Sigmoid colon (tissue), 6 donors: ENCODE measurements at regions not wholly inside any gene's neighbourhood (a gene's known extent, or its start where the extent isn't known, plus 50 kb on each side); places are given as distances from the start of the nearest gene placed in this dataset.

Experiments
- DNase-seq: peaks from one replicate; pipeline ENCODE4 v3.0.0-alpha.2; 2019
- H3K27ac ChIP-seq, 4 donors: fragments of 200-600 bp; sonication (generic); one replicate each; pipeline ENCODE4 v1.5.1; 2016 to 2019; ENCODE audit warnings: mild to moderate bottlenecking in 1 of 4
- H3K27me3 ChIP-seq, 3 donors: fragments of 200-600 bp; sonication (generic); one replicate each; pipeline ENCODE4 v1.5.1; 2019; ENCODE audit warnings: mild to moderate bottlenecking in 1 of 3
- H3K36me3 ChIP-seq, 4 donors: fragments of 200-600 bp; sonication (generic); one replicate each; pipeline ENCODE4 v1.5.1; 2016 to 2019
- H3K4me1 ChIP-seq, 4 donors: fragments of 200-600 bp; sonication (generic); one replicate each; pipeline ENCODE4 v1.5.1; 2017 to 2019
- H3K4me3 ChIP-seq, 4 donors: fragments of 200-600 bp; sonication (generic); one replicate each; pipeline ENCODE4 v1.5.1; 2017 to 2019; ENCODE audit warnings: mild to moderate bottlenecking in 2 of 4, moderate library complexity in 1 of 4
- H3K9me3 ChIP-seq, 4 donors: fragments of 200-600 bp in 3 of 4; sonication (generic) in 3 of 4; one replicate each; pipeline versions ENCODE4 v1.5.1 to v1.6.1; 2013 to 2019
- CTCF ChIP-seq, 4 experiments: fragments of 450-650 bp in 3 of 4; fragments of 200-600 bp in 1 of 4; IDR thresholded peaks; one replicate each; pipeline ENCODE4 v1.5.1; 2016 to 2019; ENCODE audit warnings: antibody characterized with exemption in 4 of 4, mild to moderate bottlenecking in 3 of 4, moderate library complexity in 2 of 4
- EP300 ChIP-seq, 4 donors: sonication (generic); formaldehyde crosslinking; IDR thresholded peaks; one replicate each; pipeline ENCODE4 v1.6.1; 2017; ENCODE audit warnings: antibody characterized with exemption in 4 of 4
- POLR2A ChIP-seq, 2 donors: fragments of 450-650 bp; IDR thresholded peaks; one replicate each; pipeline ENCODE4 v1.6.1; 2016; ENCODE audit warnings: antibody characterized with exemption in 2 of 2, mild to moderate bottlenecking in 2 of 2, moderate library complexity in 2 of 2
- POLR2AphosphoS5 ChIP-seq, 4 donors: sonication (generic); formaldehyde crosslinking; IDR thresholded peaks; one replicate each; pipeline ENCODE4 v1.6.1; 2017; ENCODE audit warnings: antibody characterized with exemption in 4 of 4
- WGBS, 2 donors: extraction: QIAGEN DNeasy Blood & Tissue Kit; methylation state at CpG; one replicate each; pipeline ENCODE4 v1.1.7; 2013; 5-methylcytosine and 5-hydroxymethylcytosine counted together
- intact Hi-C: fragments of 100-400 bp; cut with DNase I; formaldehyde crosslinking; loops from one replicate; pipeline ENCODE4 v1.15.1; 2023
- donor health status: healthy with polysubstance abuse.
- donor health status: healthy.

- intact Hi-C loops, result no loop called here
- TF ChIP-seq POLR2A (IDR thresholded peaks at IDR 0.05), result no peak
- TF ChIP-seq EP300 (IDR thresholded peaks at IDR 0.05), result no peak
- TF ChIP-seq POLR2AphosphoS5 (IDR thresholded peaks at IDR 0.05), result no peak
- TF ChIP-seq CTCF (IDR thresholded peaks at IDR 0.05), result no peak
- Histone ChIP-seq H3K36me3 (no peaks in the 10 kb centered on the region), H3K9me3 (no peaks in the 10 kb centered on the region), H3K27me3 (no peaks in the 10 kb centered on the region), H3K4me1 (no peaks in the 10 kb centered on the region), H3K27ac (no peak overlapping the region), H3K4me3 (no peak overlapping the region)
- DNase-seq, result no peak
- 81 to 92% methylated on average over 3 of the region's 3 CpGs for WGBS, 2 donors
Measured at GRCh38 chr13:50629497-50629896, 214.0 kb downstream of the DLEU7 start.

GRCh38 chr13:50629966-50630365, 213.5 kb downstream of the DLEU7 start:
- no peak for DNase-seq
- intact Hi-C loops, result no loop called here
- no peaks in the 10 kb centered on the region for H3K9me3 ChIP-seq
- H3K4me1 ChIP-seq, result no peaks in the 10 kb centered on the region
- no peak overlapping the region for H3K4me3 ChIP-seq
- no peaks in the 10 kb centered on the region for H3K27me3 ChIP-seq
- WGBS, 2 donors, result 92 to 93% methylated on average over 4 of the region's 4 CpGs
- TF ChIP-seq CTCF (IDR thresholded peaks at IDR 0.05) (no peak), POLR2A (IDR thresholded peaks at IDR 0.05) (no peak), POLR2AphosphoS5 (IDR thresholded peaks at IDR 0.05) (no peak), EP300 (IDR thresholded peaks at IDR 0.05) (no peak)
- H3K27ac ChIP-seq, result no peak overlapping the region
- H3K36me3 ChIP-seq, result no peaks in the 10 kb centered on the region

DNA sequence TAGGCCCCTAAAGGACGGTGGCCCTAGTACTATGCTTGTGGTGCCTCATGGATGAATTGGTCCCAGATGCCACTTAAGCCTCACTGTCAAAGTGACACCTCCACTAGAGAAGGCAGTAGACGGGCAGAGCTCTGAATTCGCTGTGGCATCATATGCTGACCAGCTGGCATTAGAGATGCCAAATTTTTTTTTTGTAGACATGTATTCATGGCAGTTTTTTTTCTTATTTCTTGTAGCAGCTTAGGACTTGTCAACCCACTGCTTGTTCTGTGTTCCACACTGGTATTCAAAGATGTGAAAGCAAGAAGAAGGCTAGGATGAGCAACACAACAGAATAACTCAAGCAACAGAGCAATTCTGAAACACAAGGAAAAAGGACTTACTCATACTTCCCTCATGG, 212.5 kb downstream of the DLEU7 start:
- DNase-seq, result no peak
- Histone ChIP-seq H3K27me3 (no peaks in the 10 kb centered on the region), H3K9me3 (no peaks in the 10 kb centered on the region), H3K27ac (no peak overlapping the region), H3K4me3 (no peak overlapping the region), H3K36me3 (no peaks in the 10 kb centered on the region), H3K4me1 (no peaks in the 10 kb centered on the region)
- intact Hi-C loops, result no loop called here
- WGBS, 2 donors, result 91 to 93% methylated on average over 3 of the region's 3 CpGs
- TF ChIP-seq CTCF (IDR thresholded peaks at IDR 0.05), result no peak
- no peak for TF ChIP-seq EP300 (IDR thresholded peaks at IDR 0.05)
- TF ChIP-seq POLR2AphosphoS5 (IDR thresholded peaks at IDR 0.05), result no peak
- TF ChIP-seq POLR2A (IDR thresholded peaks at IDR 0.05), result no peak

DNA sequence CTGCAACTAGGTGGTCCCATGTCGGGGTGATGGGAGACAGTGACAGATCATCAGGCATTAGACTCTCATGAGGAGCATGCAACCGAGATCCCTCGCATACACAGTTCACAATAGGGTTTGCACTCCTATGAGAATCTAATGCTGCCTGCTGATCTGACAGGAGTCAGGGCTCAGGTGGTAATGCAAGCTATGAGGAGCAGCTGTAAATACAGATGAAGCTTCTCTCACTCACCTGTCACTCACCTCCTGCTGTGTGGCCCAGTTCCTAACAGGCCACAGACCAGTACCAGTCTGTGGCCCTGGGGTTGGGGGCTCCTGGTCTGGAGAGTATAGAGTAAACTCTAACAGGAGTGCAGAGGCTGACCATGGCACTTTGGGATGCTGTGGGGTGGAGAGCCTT, 209.2 kb downstream of the DLEU7 start:
- TF ChIP-seq EP300 (IDR thresholded peaks at IDR 0.05), result no peak
- WGBS, 2 donors, result 95 to 97% methylated on average over 3 of the region's 3 CpGs
- no peaks in the 10 kb centered on the region for H3K4me1 ChIP-seq
- H3K27me3 ChIP-seq, result no peaks in the 10 kb centered on the region
- no peaks in the 10 kb centered on the region for H3K36me3 ChIP-seq
- H3K4me3 ChIP-seq, result no peak overlapping the region
- no peak overlapping the region for H3K27ac ChIP-seq
- no peaks in the 10 kb centered on the region for H3K9me3 ChIP-seq
- DNase-seq, result no peak
- intact Hi-C loops, result no loop called here

DNA sequence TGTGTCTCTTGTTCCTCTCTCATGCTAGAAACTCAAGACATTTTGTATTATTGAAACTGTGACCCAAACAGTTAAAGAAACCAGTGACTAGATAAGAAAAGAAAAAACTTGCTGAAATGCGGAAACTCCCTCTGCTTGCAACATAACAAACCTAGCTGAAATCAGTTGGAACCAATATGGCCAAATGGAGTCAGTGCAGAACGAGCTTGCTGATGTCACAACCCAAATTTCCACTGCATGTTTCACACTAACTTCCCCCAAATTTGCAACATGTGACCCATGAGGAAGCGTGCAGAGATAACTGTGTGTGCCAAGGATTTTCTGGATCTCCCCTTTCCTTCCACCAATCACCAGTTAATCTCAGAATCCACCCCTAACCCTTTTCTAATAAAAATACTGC, 208.0 kb downstream of the DLEU7 start:
- intact Hi-C loops, result no loop called here
- Histone ChIP-seq H3K27me3 (no peaks in the 10 kb centered on the region), H3K4me3 (no peak overlapping the region), H3K9me3 (no peaks in the 10 kb centered on the region), H3K4me1 (no peaks in the 10 kb centered on the region), H3K27ac (peak overlapping the region in 2 of 4 donors; percentile 41 to 43), H3K36me3 (no peaks in the 10 kb centered on the region)
- WGBS, 2 donors, result 59 to 77% methylated on average over 3 of the region's 3 CpGs
- peak; percentile 69 for DNase-seq
- TF ChIP-seq POLR2AphosphoS5 (IDR thresholded peaks at IDR 0.05) (peak in 1 of 4 donors; percentile 45), POLR2A (IDR thresholded peaks at IDR 0.05) (no peak), CTCF (IDR thresholded peaks at IDR 0.05) (no peak)
